SK-N-SH (cell line): ENCODE measurements at regions not wholly inside any gene's neighbourhood (a gene's known extent, or its start where the extent isn't known, plus 50 kb on each side); places are given as distances from the start of the nearest gene placed in this dataset.

Experiments
- CTCF ChIA-PET: fragments of 300-600, 350-600 bp; formaldehyde crosslinking; extraction: SDS; loops from one replicate; lab custom pipeline; 2021; lab: Yijun Ruan, JAX
- POLR2A ChIA-PET: fragments of 350-600 bp; sonication (Branson Sonifier 250); formaldehyde crosslinking; extraction: SDS; loops from one replicate; lab custom pipeline; 2020; ENCODE audit warnings: antibody characterized with exemption, inconsistent platforms; lab: Yijun Ruan, JAX
- DNase-seq: peaks from one replicate; pipeline ENCODE4 v3.0.0; 2012
- H2AFZ ChIP-seq: fragments of 200-600 bp; sonication (generic); 2 replicates; pipeline ENCODE4 v1.8.1; 2016; ENCODE audit warnings: antibody characterized with exemption, mild to moderate bottlenecking, low read depth
- H3F3A ChIP-seq: fragments of 200-600 bp; sonication (generic); replicated peaks from 2 replicates; pipeline ENCODE3; 2016; ENCODE audit warnings: antibody characterized with exemption, mild to moderate bottlenecking; ENCODE audit not compliant: insufficient read depth
- H3K27ac ChIP-seq, 2 experiments: fragments of 200-500 bp in 1 of 2; fragments of 200-600 bp in 1 of 2; sonication (Bioruptor generic) in 1 of 2; sonication (generic), shearing (Covaris generic) in 1 of 2; 2 replicates each; pipeline versions ENCODE4 v1.5.1 to v1.6.1; 2014 to 2016; ENCODE audit warnings: low read depth in 2 of 2, inconsistent platforms in 1 of 2, low read length in 1 of 2, mild to moderate bottlenecking in 1 of 2, mixed read lengths in 1 of 2
- H3K27me3 ChIP-seq: fragments of 200-600 bp; sonication (generic), shearing (Covaris generic); 2 replicates; pipeline ENCODE4 v1.6.1; 2016; ENCODE audit warnings: mixed run types; ENCODE audit not compliant: insufficient read depth
- H3K36me3 ChIP-seq, 2 experiments: fragments of 200-500 bp in 1 of 2; fragments of 200-600 bp in 1 of 2; sonication (Bioruptor generic) in 1 of 2; sonication (generic) in 1 of 2; replicated peaks in 1 of 2; 2 replicates each; pipeline versions ENCODE3 to v1.5.1; 2014 to 2016; ENCODE audit warnings: low read length in 1 of 2, mild to moderate bottlenecking in 1 of 2; ENCODE audit not compliant: insufficient read depth in 2 of 2, control insufficient read depth in 1 of 2
- H3K4me1 ChIP-seq, 2 experiments: fragments of 200-500 bp in 1 of 2; fragments of 200-600 bp in 1 of 2; sonication (Bioruptor generic) in 1 of 2; sonication (generic), shearing (Covaris generic) in 1 of 2; 2 replicates each; pipeline versions ENCODE4 v1.5.1 to v1.6.1; 2014 to 2016; ENCODE audit warnings: low read depth in 1 of 2, low read length in 1 of 2, mixed run types in 1 of 2; ENCODE audit not compliant: insufficient read depth in 2 of 2, control insufficient read depth in 1 of 2
- H3K4me2 ChIP-seq: fragments of 200-600 bp; sonication (generic), shearing (Covaris generic); 2 replicates; pipeline ENCODE4 v1.6.1; 2017; ENCODE audit warnings: mixed run types
- H3K4me3 ChIP-seq, 2 experiments: fragments of 200-500 bp in 1 of 2; fragments of 200-600 bp in 1 of 2; sonication (Bioruptor generic) in 1 of 2; sonication (generic), shearing (Covaris generic) in 1 of 2; 2 replicates each; pipeline versions ENCODE4 v1.5.1 to v1.8.1; 2014 to 2016; ENCODE audit warnings: low read depth in 2 of 2, inconsistent platforms in 1 of 2, low read length in 1 of 2, mild to moderate bottlenecking in 1 of 2, mixed read lengths in 1 of 2, moderate library complexity in 1 of 2
- H3K79me2 ChIP-seq: fragments of 200-600 bp; sonication (generic); 2 replicates; pipeline ENCODE4 v1.8.1; 2017; ENCODE audit warnings: mild to moderate bottlenecking; ENCODE audit not compliant: insufficient read depth
- H3K9ac ChIP-seq: fragments of 200-600 bp; sonication (generic); 2 replicates; pipeline ENCODE4 v1.6.1; 2017; ENCODE audit warnings: mixed run types
- H3K9me2 ChIP-seq: fragments of 200-600 bp; sonication (generic); 2 replicates; pipeline ENCODE4 v1.6.1; 2017; ENCODE audit warnings: mixed run types
- H3K9me3 ChIP-seq: fragments of 200-600 bp; sonication (generic); 2 replicates; pipeline ENCODE4 v1.6.1; 2017; ENCODE audit warnings: mixed run types, mild to moderate bottlenecking, moderate library complexity
- H4K20me1 ChIP-seq: fragments of 200-600 bp; sonication (generic); 2 replicates; pipeline ENCODE4 v1.6.1; 2017; ENCODE audit warnings: mild to moderate bottlenecking, mixed run types; ENCODE audit not compliant: insufficient read depth
- CTCF ChIP-seq: fragments of 200-600 bp; sonication (generic); IDR thresholded peaks from 2 replicates; pipeline ENCODE4 v1.6.1; 2017; ENCODE audit warnings: antibody characterized with exemption, mild to moderate bottlenecking, moderate library complexity
- EP300 ChIP-seq, 2 experiments: IDR thresholded peaks; 2 replicates each; pipeline versions ENCODE4 v1.4.0 to v1.6.1; 2012; ENCODE audit warnings: borderline replicate concordance in 1 of 2, low read depth in 1 of 2, low read length in 1 of 2
- FOSL2 ChIP-seq: IDR thresholded peaks from 2 replicates; pipeline ENCODE4 v1.4.0; 2012; ENCODE audit warnings: low read depth, mild to moderate bottlenecking, moderate library complexity, borderline replicate concordance
- JUND ChIP-seq: IDR thresholded peaks from 2 replicates; pipeline ENCODE4 v1.4.0; 2012
- MXI1 ChIP-seq: IDR thresholded peaks from 2 replicates; pipeline ENCODE4 v1.6.1; 2012; ENCODE audit warnings: mild to moderate bottlenecking, low read depth, low read length, improper control_type of control experiment
- RAD21 ChIP-seq: IDR thresholded peaks from 2 replicates; pipeline ENCODE4 v1.6.1; 2012; ENCODE audit warnings: mild to moderate bottlenecking, low read length
- RCOR1 ChIP-seq: fragments of 150-350 bp; IDR thresholded peaks from 2 replicates; pipeline ENCODE4 v1.6.1; 2017; ENCODE audit warnings: antibody characterized with exemption, low read length
- REST ChIP-seq: IDR thresholded peaks from 2 replicates; pipeline ENCODE4 v1.6.1; 2012; ENCODE audit warnings: mild to moderate bottlenecking, low read depth, low read length, moderate library complexity
- TAF1 ChIP-seq: IDR thresholded peaks from 2 replicates; pipeline ENCODE4 v1.6.1; 2012; ENCODE audit warnings: low read depth, mild to moderate bottlenecking, low read length, moderate library complexity, borderline replicate concordance
- USF2 ChIP-seq: fragments of 150-350 bp; IDR thresholded peaks from 2 replicates; pipeline ENCODE4 v1.6.1; 2017; ENCODE audit warnings: antibody characterized with exemption, low read length, low read depth, borderline replicate concordance
- WGBS: methylation state at CpG from one replicate; pipeline ENCODE4 v1.1.6; 2017; ENCODE audit warnings: low lambda C conversion rate; 5-methylcytosine and 5-hydroxymethylcytosine counted together

- Histone ChIP-seq H3K9ac (no peak overlapping the region), H3K4me2 (0 out of 2 replicates have a peak overlapping the region, but pooled peaks have one; percentile 85), H2AFZ (no peak overlapping the region; the same call in 1 of the 2 replicates), H4K20me1 (no peaks in the 10 kb centered on the region), H3K27ac (no peak overlapping the region), H3K79me2 (no peaks in the 10 kb centered on the region), H3K4me3 (no peak overlapping the region), H3K9me2 (no peaks in the 10 kb centered on the region), H3K27me3 (peaks cover 12% of the 10 kb centered on the region; the same call in 1 of the 2 replicates), H3F3A (no peaks in the 10 kb centered on the region), H3K9me3 (no peaks in the 10 kb centered on the region), H3K4me1 (peaks cover 0 to 8% of the 10 kb centered on the region in 2 experiments; a peak in 1 of 4 replicates), H3K36me3 (no peaks in the 10 kb centered on the region)
- 96% methylated on average over 55 of the region's 55 CpGs for WGBS
- CTCF ChIA-PET = interaction anchor here (1.3 kb wide), 1 partner anchor 37 kb away, joined by 3 read pairs; no protein-coding TSS in a partner anchor
- no peak for DNase-seq
- POLR2A ChIA-PET = no interaction called here
- TF ChIP-seq EP300 (IDR thresholded peaks at IDR 0.05; ENCODE audit: borderline replicate concordance in 1 of 2, low read depth in 1 of 2, low read length in 1 of 2) = no peak
Observed at GRCh38 chr10:22476601-22477321, 131.5 kb downstream of the SPAG6 start.

- Histone ChIP-seq H3K27me3 (peaks cover 12% of the 10 kb centered on the region; the same call in 1 of the 2 replicates), H3K9me2 (no peaks in the 10 kb centered on the region), H3K9ac (no peak overlapping the region), H3K4me3 (no peak overlapping the region), H3K27ac (no peak overlapping the region), H3F3A (no peaks in the 10 kb centered on the region), H3K4me2 (no peak overlapping the region), H3K79me2 (no peaks in the 10 kb centered on the region), H4K20me1 (no peaks in the 10 kb centered on the region), H3K9me3 (no peaks in the 10 kb centered on the region), H3K36me3 (no peaks in the 10 kb centered on the region), H2AFZ (no peak overlapping the region), H3K4me1 (peaks cover 0 to 8% of the 10 kb centered on the region in 2 experiments; a peak in 1 of 4 replicates)
- WGBS = 96% methylated on average over 28 of the region's 72 CpGs
- POLR2A ChIA-PET = no interaction called here
- CTCF ChIA-PET = no interaction called here
- TF ChIP-seq RAD21 (no peak), FOSL2 (no peak), REST (no peak), RCOR1 (no peak), CTCF (no peak), MXI1 (no peak), TAF1 (no peak), JUND (no peak), USF2 (no peak)
- DNase-seq = peak; percentile 20
Observed at GRCh38 chr10:22477334-22478287, 132.3 kb downstream of the SPAG6 start.
